Lung (tissue), 11 donors: ENCODE measurements at regions not wholly inside any gene's neighbourhood (a gene's known extent, or its start where the extent isn't known, plus 50 kb on each side); places are given as distances from the start of the nearest gene placed in this dataset.
A peak's percentile ranks its signal among the peaks of the same experiment; 100 is the strongest.

Experiments
- ATAC-seq: fragments of 200-7000 bp; cut with Tn5 transposase; one replicate; pipeline ENCODE4 v1.9.1; 2020; ENCODE audit warnings: moderate number of reproducible peaks; ENCODE audit not compliant: insufficient read depth, low FRiP score
- DNase-seq, 3 donors: peaks; one replicate each; pipeline ENCODE4 v3.0.0-alpha.2; 2013 to 2017
- H3K27ac ChIP-seq, 2 donors: one replicate each; pipeline ENCODE4 v1.5.1; 2013; ENCODE audit warnings: mild to moderate bottlenecking in 2 of 2, moderate library complexity in 2 of 2, control low read depth in 1 of 2, inconsistent platforms in 1 of 2, low read depth in 1 of 2, low read length in 1 of 2
- H3K27me3 ChIP-seq, 3 donors: one replicate each; pipeline ENCODE4 v1.5.1; 2013; ENCODE audit warnings: low read length in 2 of 3; ENCODE audit not compliant: control insufficient read depth in 3 of 3, insufficient read depth in 3 of 3
- H3K36me3 ChIP-seq, 4 donors: one replicate each; pipeline ENCODE4 v1.5.1; 2013; ENCODE audit warnings: low read length in 4 of 4, mild to moderate bottlenecking in 1 of 4, moderate library complexity in 1 of 4; ENCODE audit not compliant: control insufficient read depth in 4 of 4, insufficient read depth in 4 of 4
- H3K4me1 ChIP-seq, 5 donors: one replicate each; pipeline ENCODE4 v1.5.1; 2013; ENCODE audit warnings: low read length in 5 of 5, mild to moderate bottlenecking in 2 of 5, moderate library complexity in 1 of 5; ENCODE audit not compliant: control insufficient read depth in 5 of 5, insufficient read depth in 5 of 5
- H3K4me3 ChIP-seq: one replicate; pipeline ENCODE4 v1.5.1; 2013; ENCODE audit warnings: mild to moderate bottlenecking, control low read depth, moderate library complexity
- H3K9ac ChIP-seq, 2 donors: one replicate each; pipeline ENCODE4 v1.5.1; 2013; ENCODE audit warnings: low read length in 2 of 2, control low read depth in 1 of 2; ENCODE audit not compliant: insufficient read depth in 1 of 2
- H3K9me3 ChIP-seq, 4 donors: one replicate each; pipeline ENCODE4 v1.5.1; 2013; ENCODE audit warnings: low read length in 3 of 4, mild to moderate bottlenecking in 1 of 4, moderate library complexity in 1 of 4; ENCODE audit not compliant: control insufficient read depth in 4 of 4, insufficient read depth in 3 of 4
- WGBS, 2 donors: extraction: QIAGEN DNeasy Blood & Tissue Kit; methylation state at CpG; one replicate each; pipeline ENCODE4 v1.1.7; 2013; 5-methylcytosine and 5-hydroxymethylcytosine counted together
- TF ChIP-seq, protein P1 (sequence below): IDR thresholded peaks from 2 replicates; pipeline ENCODE4 v1.5.1; 2012; ENCODE audit warnings: mild to moderate bottlenecking; ENCODE audit errors: control extremely low read depth, extremely low read depth
- donor health status: control.
- donor health status: control.
- donor health status: Bipolar disorder and iron deficiency.
- donor health status: healthy.
- donor health status: DM: yes; HTN: yes; CAD: no.

DNA sequence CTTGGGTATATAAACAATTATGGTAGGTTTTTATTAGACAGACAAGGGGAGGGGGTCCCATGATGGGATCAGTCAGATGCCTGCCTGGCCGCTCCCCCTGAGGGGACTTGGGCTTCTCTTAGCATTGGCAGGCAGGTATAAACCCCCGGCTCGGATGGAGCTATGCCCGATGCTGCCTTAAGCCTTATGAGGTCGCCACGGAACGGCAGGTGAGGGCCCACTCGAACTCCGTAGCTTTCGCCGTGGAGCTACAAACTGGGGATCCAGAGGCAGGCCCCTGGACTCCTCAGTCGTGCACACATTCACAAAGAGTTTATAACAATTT is 148.8 kb downstream of the TRIM27 start:
- no peak for DNase-seq
- H3K27me3 ChIP-seq, result peaks cover 15 to 96% (median 95%) of the 10 kb centered on the region in 3 donors

DNA sequence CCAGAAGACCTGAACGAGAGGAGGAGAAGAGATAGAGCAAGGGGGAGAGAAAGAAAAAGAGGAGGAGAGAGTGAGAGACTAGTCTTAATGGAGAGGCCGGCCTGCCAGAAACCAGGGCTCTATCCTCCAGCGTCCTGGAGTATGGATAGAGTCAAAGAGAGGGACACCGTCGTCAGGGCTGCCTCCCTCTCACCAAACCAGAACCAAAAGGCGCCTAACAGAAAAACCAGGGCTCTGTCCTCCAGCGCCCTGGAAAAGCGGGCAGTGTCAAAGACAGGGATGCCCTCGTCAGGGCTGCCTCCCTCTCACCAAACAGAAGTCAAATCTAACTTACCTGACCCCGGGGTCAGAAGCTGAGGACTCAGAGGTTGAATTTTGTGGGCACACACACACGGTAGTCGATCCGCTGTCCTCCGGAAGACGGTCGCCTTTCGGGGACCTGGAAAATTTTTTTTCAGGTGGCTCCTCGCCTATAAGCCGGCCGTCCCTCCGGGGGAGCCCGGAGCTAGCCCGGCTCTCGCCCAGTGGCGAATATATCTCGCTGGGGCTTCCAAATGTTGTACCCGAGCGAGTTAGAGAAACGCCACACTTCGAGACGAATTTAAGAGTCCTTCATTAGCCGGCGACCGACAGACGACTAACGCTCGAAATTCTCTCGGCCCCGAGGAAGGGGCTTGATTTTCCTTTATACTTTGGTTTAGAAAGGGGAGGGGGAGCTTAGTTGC is 148.2 kb downstream of the TRIM27 start:
- TF ChIP-seq, protein P1, sequence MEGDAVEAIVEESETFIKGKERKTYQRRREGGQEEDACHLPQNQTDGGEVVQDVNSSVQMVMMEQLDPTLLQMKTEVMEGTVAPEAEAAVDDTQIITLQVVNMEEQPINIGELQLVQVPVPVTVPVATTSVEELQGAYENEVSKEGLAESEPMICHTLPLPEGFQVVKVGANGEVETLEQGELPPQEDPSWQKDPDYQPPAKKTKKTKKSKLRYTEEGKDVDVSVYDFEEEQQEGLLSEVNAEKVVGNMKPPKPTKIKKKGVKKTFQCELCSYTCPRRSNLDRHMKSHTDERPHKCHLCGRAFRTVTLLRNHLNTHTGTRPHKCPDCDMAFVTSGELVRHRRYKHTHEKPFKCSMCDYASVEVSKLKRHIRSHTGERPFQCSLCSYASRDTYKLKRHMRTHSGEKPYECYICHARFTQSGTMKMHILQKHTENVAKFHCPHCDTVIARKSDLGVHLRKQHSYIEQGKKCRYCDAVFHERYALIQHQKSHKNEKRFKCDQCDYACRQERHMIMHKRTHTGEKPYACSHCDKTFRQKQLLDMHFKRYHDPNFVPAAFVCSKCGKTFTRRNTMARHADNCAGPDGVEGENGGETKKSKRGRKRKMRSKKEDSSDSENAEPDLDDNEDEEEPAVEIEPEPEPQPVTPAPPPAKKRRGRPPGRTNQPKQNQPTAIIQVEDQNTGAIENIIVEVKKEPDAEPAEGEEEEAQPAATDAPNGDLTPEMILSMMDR, result no peak
- WGBS, 2 donors, result 2 to 5% methylated on average over 39 of the region's 39 CpGs
- no peak overlapping the region for H3K27ac ChIP-seq
- peaks cover 0 to 24% (median under 1%) of the 10 kb centered on the region in 4 donors for H3K9me3 ChIP-seq
- H3K4me3 ChIP-seq, result no peak overlapping the region
- H3K27me3 ChIP-seq, result peaks cover 13 to 95% (median 95%) of the 10 kb centered on the region in 3 donors
- H3K9ac ChIP-seq, result no peak overlapping the region
- no peaks in the 10 kb centered on the region for H3K36me3 ChIP-seq
- ATAC-seq (no peak), DNase-seq (no peak)
- no peaks in the 10 kb centered on the region for H3K4me1 ChIP-seq

More for the DNA sequence above, 148.8 kb downstream of the TRIM27 start:
- ATAC-seq, result no peak
- Histone ChIP-seq H3K9ac (no peak overlapping the region), H3K4me3 (no peak overlapping the region), H3K27ac (no peak overlapping the region), H3K9me3 (peaks cover 0 to 25% (median 0%) of the 10 kb centered on the region in 4 donors), H3K4me1 (no peaks in the 10 kb centered on the region), H3K36me3 (no peaks in the 10 kb centered on the region)
- TF ChIP-seq, protein P1, result no peak
- WGBS, 2 donors, result 5% methylated on average over 12 of the region's 12 CpGs

DNA sequence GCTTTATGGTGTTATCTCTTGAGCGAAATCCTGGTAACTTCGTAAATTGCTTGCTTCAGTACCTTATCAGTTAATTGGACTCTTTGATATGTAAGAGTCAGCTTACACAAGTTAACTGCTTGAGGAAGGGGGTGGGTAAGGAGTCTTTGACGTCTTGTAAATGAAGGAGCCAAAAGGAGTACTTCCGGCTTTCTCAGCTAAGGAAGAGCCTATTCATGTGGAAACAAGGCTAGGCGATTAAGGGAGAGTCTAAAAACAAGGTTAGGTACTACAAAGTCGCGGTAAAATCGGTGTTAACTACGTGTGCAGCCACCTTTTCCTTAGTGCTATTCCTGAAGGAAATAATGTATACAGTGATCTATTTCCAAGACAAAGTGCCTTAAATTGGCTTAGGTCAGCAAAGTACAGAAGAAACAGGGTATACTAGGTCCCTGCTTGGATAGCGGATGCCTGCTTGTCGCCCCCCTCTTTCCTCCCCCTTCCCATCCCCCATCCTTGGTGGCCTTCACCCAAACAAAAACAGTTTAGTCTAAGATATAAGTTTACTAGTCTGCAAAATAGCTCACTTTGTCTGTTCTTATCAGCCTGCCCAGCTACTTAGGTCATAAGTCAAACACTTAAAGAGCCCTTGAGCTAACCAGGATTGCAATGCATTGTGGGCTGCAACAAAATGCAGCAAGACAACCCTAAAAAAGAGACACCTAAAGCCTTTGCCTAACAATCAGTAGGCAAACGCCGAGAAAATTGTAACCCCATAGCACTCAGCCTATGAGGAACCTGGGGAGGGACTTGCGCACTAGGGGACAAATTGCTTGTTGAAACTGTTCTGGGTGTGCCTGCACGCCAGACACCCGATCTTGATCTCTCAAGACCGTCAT is 147.3 kb downstream of the TRIM27 start:
- peak in 1 of 3 donors; percentile 31 for DNase-seq
- no peak for ATAC-seq

More for the DNA sequence above, 147.3 kb downstream of the TRIM27 start:
- Histone ChIP-seq H3K9ac (no peak overlapping the region), H3K9me3 (peaks cover 0 to 20% (median under 1%) of the 10 kb centered on the region in 4 donors), H3K4me1 (no peaks in the 10 kb centered on the region), H3K4me3 (no peak overlapping the region), H3K27ac (no peak overlapping the region), H3K36me3 (no peaks in the 10 kb centered on the region), H3K27me3 (peaks cover 13 to 95% (median 92%) of the 10 kb centered on the region in 3 donors)
- TF ChIP-seq, protein P1, result no peak
- WGBS, 2 donors, result 4 to 5% methylated on average over 17 of the region's 17 CpGs
